ENCODE measurements at regions not wholly inside any gene's neighbourhood (a gene's known extent, or its start where the extent isn't known, plus 50 kb on each side); places are given as distances from the start of the nearest gene placed in this dataset.
"Not testable (repeated sequence)": the region's sequence is repeated elsewhere in the genome, so short reads cannot be mapped to it uniquely, and the experiment has no call there.

DNA sequence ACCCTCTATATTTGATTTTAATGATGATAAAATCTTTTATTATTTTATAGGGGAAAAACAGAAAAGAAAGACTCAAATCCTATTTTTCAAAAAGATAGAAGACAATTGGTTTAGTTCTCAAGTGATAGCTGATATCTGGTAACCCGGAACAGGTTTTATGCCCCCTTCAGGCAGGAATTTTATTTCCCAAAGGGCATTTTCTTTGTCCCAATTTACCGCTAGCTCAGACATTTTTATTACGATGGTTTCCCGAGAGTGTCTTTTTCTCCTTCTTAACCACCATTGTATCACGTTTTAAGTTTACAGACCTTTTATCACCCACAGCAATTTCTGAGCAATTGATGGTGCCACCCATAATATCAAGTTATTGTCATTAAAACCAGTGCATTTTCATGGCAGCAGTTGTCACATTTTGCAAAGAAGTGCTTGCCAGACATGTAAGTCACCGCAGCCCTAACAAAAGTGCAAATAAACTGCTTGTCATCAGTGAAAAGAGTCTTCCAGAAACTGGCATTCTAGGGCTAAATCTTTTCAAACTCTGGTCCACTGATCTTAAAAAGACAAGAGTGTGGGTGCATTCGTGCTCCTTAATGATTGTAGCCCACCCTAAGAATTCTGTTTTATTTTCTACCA lies 204.8 kb upstream of the VCX start:
- no peak for DNase-seq (ENCODE audit: low spot score)

DNA sequence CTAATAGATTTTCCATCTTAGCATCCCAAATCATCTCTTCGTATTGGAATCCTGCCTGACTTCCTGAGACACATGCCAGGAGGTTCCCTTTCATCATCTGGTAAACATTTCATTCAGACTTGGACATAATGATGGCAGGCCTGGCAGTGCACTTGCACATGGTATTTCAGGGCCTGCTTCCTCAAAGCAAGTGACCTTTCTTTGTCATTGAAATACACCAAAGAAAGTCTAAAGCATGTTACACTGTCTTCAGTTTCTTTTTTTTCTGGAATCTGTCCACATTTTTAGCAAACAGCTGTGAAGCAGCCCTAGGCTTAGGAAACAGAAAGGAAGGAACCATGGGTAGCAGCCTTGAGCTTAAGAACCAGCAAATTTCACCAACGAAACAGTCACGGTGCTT lies 205.9 kb upstream of the VCX start:
- DNase-seq (ENCODE audit: low spot score): no peak

DNA sequence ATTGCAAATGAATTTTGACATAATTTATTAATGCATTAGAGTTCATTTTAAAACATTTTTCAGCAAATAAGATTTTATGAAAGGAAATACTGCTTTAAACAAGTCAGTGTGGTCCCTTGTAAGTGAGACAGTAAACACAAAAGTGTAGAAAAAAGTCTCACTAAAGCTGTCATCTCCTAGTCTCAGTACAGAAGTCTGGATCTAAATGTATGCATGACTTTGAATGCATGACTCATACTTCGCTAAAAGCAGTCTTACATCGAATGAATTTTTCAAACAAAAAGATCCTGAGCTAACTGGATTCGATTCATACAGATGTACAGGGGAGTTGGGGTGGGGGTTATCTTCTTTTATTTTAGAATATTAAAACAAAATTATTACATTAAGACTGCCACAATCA lies 207.4 kb upstream of the VCX start:
- no peak for DNase-seq (ENCODE audit: low spot score)

DNA sequence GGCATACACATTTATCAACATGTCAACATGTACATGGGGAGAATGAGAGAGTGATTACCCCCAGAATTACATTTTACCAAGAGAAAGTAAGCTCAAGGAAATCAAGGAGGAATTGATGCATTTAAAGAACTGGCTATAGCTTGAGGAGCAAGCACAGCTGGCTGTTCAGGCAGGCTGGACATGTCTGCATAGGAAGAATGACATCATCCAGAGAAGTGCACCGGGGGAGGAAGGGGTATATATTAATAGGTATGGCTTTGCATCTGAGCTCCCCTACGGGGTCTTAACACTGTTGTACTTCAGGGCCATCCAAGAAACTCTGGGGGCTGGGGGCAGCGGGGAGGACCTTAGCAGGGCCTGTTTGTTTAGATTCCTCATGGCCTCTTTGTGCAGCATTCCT lies 222.4 kb upstream of the VCX start:
- DNase-seq (ENCODE audit: low spot score): no peak

DNA sequence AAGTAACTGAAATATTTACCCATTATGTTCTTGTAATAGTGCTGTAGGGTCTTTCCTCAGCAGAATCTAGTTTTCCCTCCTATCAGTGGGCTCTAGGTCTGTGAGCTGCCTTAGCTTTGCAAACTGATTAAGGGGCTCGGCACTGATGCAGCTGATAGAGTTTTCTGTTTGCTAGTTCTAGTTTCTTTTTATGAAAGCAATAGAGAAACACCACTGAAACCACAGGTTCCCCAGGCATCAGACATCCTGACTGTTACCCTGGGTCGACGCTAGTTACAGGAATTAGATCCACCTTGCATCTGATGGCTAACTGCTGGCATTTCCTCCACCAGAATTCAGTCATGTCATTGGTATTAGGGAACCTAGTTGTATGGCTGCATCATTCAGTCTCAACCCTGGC lies 225.0 kb upstream of the VCX start:
- no peak for DNase-seq (ENCODE audit: low spot score)

DNA sequence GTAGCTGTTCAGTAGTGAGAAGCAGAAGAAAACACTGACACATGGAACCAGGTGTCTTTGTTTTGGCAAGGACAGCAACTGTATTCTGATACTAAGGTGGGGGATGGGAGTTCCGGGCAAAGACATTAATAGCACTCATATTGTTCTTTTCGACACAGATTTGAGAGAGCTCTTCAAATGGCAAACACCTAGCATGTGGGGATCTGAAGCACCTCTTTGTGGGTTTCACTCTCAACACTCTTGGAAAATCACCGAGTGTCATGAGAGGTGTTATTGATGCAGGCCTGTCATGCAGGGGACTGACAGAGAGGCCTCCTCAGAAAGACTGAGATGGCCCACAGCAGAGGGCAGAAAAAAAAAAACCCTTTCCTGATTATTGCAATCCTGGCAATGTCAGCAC lies 228.4 kb upstream of the VCX start:
- no peak for DNase-seq (ENCODE audit: low spot score)

DNA sequence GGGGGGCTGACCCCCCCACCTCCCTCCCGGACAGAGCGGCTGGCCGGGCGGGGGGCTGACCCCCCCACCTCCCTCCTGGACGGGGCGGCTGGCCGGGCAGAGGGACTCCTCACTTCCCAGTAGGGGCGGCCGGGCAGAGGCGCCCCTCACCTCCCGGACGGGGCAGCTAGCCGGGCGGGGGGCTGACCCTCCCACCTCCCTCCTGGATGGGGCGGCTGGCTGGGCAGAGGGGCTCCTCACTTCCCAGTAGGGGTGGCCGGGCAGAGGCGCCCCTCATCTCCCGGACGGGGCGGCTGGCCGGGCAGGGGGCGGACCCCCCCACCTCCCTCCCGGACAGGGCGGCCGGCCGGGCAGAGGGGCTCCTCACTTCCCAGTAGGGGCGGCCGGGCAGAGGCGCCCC lies 234.3 kb upstream of the VCX start:
- not testable (repeated sequence) for DNase-seq (ENCODE audit: low spot score)

DNA sequence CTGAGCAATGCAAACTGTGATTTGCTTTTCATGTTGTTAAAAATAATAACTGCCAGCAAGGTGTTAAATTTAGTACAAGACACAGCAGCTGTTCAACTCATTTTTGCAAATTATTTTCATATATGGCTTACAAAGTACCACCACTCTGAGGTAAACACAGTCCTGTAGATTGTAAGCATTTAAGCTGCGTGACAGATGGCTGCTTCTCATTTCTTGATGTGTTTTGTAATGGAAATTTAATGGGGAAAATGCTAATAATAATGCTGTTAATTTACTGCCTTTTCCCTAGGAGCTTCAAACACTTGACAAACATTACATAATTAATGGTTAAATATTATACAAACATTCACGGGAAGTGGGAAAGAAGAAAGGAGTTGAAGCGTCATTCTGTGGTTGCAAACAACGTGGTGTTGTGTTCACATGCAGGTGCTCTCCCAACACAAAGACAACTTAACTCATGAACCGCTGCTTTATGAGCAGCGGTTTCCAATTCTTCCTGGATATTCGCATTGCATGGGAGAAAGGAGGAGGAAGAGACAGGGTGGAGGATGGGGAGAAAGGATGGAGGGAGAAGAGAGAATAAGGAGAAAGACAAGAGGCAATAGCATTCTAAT lies 236.8 kb upstream of the VCX start:
- no peak for DNase-seq (ENCODE audit: low spot score)

DNA sequence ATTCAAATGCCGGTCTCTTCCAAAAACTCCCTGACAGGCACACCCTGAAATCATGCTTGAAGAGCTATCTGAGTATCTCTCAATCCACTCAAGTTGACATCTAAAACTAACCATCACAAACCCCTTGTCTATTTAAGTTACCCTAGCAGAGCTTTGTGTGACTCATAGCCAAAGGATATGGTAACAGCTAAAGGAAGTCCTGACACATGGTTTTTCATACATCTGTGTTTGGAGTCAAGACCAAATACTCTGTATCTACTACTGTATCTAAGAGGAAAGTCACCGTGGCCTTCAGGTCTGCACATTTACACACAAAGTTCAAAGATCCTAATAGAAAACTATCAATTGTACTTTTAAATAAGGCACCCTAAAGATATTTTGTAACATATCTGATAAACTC lies 239.6 kb upstream of the VCX start:
- no peak for DNase-seq (ENCODE audit: low spot score)

DNA sequence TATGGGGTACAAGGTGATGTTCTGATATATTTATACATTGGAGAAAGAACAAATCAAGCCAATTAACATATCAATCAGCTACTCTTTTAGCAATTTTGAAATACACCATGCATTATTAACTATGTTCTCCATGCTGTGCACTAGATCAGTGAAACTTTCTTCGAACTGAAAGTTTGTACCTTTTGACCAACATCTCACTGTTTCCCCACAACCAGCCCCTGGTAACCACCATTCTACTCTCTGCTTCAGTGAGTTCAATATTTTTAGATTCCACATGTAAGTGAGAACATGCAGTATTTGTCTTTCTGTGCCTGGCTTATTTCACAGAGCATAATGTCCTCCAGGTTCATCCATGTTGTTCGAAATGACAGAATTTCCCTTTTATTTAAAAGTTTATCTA lies 246.1 kb upstream of the VCX start:
- no peak for DNase-seq (ENCODE audit: low spot score)

DNA sequence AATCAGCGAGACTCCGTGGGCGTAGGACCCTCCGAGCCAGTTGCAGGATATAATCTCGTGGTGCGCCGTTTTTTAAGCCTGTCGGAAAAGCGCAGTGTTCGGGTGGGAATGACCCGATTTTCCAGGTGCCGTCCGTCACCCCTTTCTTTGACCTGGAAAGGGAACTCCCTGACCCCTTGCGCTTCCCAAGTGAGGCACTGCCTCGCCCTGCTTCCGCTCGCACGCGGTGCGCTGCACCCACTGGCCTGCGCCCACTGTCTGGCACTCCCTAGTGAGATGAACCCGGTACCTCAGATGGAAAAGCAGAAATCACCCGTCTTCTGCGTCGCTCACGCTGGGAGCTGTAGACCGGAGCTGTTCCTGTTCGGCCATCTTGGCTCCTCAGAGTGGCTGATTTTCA lies 249.6 kb upstream of the VCX start:
- DNase-seq (ENCODE audit: low spot score): not testable (repeated sequence)

DNA sequence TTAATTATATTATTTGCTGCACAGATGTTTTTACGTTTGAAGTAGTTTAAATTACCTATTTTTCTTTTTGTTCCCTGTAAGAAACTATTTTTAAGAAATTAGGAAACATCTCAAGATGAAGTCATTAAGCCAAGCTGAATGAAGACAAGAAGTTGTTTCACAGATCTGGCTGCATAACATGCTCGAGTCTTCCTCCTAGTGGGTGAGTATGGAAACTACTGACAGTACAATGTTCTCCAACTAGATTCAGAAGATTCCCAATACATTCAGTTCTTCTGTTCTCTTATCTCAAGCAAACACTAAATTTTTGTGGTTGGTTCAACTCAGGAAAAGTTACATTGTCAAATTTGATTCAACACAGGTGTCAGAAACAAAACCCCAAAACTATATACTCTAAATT lies 256.8 kb upstream of the VCX start:
- DNase-seq (ENCODE audit: low spot score): no peak

DNA sequence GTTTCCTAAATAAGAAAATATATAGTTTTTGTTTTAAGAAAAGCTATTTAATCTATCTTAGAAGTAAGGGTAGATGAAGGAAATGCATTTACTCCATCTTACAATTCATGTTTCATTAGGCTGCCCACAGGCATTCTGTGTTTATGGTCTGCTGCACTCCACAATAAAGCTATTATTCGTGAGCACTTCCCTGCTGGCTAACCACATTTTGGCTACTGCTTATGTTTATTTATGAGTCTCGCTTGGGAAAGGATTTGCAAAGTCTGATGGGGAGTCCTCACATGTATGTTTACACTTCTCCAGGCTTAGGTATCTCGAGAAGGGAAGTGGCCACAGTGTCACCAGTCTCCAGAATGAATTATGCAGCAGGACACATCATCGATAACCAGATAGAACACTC lies 260.8 kb upstream of the VCX start:
- no peak for DNase-seq (ENCODE audit: low spot score)

DNA sequence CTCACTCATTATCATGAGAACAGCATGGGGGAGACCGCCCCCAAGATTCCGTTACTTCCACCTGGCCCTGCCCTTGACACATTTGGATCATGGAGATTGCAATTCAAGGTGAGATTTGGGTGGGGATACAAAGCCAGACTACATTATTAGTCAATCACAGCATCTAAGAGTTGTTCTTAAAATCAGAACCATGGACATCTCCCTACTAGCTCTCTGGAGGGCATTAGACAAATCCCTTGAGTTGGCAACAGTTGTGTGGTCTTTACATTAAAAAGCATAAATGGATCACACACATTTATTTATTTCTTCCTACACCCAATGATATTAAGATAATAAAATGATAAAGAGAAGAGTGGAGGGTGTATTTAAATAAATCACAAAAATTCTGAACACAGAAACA lies 262.8 kb upstream of the VCX start:
- no peak for DNase-seq (ENCODE audit: low spot score)

DNA sequence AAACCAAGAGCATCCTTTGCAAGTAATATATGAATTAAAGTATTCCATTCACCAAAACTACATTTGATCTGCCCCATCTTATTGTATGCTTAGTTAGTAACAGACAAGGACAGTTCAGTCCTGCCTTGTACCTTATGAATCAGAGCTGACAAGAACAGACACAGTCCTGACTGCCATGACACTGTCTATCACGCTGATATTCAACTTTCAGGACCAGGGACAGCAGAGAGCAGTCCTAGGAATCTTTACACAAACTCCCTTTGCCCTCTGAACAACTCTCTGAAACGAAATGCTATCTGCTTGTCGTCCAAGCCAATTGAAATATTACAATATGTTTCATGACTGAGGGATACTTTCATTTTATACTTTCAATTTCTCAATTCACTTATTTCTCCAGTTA lies 268.6 kb upstream of the VCX start:
- DNase-seq (ENCODE audit: low spot score): no peak

DNA sequence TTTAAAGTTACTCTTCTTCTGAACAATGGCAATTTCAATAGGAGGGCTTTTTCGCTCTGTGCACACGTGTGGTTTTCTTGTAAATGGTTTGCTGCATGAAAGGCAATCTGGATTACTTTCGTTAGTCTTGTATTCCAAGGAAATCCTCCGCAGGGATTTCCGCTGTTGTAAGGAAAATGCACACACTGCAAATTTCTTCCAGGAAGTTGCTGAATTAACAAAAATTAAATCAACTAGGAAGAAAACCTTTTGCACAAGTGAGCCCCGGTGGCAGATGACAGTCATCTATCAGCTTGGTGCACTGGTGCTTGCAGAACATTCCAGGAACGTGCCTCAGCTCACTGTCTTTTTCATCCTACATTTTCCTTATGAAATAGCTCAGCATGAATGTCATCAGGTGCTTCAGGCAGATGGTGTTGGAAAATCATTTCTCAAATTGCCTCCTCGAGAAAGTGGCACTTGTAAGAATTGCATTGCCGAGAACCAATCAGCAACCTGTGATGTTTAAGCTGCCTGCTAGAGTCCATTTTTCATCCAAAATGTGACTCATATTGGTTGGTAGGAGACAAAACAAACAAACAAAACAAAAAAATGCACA lies 272.4 kb upstream of the VCX start:
- DNase-seq (ENCODE audit: low spot score): no peak

DNA sequence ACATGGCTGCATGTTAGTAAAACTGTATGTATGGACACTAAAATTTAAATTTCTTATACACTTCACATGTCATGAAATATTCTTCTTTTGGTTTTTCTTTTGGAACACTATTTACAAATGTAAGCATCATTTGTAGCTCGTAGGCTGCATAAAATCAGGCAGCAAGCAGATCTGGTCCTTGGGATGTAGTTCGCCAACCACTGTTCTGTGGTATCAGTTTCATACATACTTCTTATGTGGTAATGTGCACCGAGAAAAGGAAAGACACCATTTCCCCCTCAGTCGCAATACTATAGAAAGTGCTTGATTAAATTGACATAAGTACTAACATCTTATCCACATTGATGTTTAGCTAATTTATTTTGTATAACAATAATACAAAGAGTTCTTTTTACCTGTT lies 274.4 kb upstream of the VCX start:
- no peak for DNase-seq (ENCODE audit: low spot score)

DNA sequence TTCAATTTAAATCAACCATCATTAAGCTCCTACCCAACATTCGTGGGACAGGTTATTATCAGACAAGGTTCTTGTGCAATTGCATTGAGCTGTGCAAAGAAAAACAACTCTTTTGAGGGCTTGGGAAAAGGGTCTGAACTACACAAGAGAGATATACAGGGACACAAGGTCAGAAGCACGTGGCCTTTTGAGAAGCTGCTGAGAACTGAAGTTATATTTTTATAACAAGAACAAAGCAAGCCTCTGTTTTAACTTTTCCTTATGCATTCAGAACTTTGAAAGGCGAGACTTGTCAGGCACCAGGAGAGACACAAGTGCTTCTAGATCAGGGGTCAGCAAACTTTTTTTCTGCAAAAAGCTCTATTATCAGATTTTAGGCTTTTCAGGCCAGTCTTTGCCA lies 274.8 kb upstream of the VCX start:
- no peak for DNase-seq (ENCODE audit: low spot score)

DNA sequence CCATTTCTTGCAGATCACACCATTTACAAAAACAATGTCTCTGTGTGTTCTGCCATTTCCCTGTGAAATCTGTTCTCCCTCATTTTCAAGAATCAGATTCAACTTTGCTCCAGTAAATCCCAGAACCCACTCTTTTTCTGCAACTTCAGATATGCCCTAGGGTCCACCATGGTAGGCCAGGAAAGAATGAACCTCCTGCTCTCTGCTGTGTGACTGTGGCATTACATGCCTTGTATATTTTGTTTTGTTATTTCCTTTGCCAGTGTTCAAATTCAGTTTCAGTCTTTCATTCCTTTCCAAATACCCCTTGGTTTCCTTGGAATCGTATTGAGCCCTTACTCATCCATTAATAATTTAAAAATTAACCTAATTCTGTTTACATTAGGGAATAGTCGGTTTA lies 290.2 kb upstream of the VCX start:
- DNase-seq (ENCODE audit: low spot score): no peak

DNA sequence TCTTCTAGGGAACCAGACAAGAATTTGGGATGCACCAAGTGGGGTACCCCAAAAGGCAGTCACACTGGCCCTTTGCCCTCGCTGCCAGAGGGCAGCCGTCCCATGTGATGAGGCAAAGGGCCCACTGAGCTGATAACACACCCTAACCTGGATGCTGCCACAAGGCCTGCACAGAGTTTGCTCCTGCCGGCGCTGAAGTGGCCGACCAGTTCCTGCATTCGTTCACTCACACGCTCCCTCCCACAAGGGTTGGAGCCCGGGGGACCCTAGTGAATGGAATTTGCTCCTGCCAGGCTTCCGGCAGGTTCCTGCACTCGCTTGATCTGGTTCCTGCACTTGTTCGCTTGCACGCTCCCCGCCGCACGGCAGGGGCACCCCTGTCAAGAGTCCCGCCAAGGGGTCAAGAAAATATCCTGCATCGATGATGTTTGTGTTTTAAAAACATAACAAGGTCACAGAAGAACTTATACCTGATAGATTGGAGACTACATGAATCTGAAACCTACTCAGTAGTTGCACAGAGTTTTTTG lies 296.4 kb upstream of the VCX start:
- no peak for DNase-seq (ENCODE audit: low spot score)

DNA sequence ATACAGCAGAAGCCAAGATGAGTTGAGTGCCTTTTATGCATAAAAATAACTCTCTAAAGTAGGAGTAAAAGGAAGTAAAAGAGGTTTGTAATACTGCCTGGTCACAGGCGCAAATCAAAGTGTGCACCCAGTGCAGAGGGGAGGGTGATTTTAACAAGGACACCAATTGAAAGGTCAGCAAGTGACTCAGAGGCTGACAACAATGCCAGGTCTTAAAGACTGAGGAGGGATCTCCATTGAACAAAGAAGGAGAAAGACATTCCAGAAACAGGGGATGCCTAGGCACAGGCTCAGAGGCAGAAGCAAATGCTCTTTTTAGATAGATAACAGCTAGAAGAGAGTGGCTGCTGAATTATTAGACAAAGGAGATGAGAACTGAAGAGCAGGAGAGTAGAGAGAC lies 297.4 kb upstream of the VCX start:
- no peak for DNase-seq (ENCODE audit: low spot score)

DNA sequence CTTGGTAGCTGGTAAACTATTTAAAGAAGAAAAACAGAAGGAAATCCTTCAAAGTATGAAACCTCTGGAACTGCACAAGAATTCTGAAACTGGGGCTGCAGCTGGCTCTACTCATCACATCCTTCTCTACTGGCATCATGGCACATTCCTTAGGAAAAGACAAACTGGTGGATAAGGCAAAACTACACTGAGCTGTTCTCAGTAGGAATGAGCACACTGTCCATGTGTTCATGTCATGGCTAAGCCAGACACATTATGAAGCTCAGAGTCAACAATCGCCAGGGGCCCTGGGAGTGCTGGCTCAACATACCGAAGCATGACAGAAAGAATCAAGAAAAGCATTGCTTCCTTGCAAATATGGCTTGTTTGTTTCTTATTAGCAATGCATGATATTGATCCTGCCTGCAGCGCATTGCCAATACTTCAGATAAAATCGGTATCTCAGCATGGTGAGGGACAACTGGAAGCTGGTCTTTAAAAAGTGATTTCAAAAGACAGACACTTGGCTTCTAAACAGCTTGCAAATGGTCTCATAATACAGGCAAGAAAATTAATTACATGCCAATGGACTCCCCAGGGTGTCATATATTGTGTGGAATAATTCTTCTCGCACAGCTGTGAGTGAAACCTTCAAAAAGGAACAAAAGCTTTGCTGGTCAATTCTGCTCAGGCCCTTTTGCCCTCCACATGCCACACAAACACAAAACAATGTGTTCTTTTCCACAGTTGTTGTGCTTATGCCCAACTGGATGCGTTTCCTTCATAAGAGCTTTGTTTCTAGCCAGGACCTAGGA lies 300.2 kb upstream of the VCX start:
- no peak for DNase-seq (ENCODE audit: low spot score)

DNA sequence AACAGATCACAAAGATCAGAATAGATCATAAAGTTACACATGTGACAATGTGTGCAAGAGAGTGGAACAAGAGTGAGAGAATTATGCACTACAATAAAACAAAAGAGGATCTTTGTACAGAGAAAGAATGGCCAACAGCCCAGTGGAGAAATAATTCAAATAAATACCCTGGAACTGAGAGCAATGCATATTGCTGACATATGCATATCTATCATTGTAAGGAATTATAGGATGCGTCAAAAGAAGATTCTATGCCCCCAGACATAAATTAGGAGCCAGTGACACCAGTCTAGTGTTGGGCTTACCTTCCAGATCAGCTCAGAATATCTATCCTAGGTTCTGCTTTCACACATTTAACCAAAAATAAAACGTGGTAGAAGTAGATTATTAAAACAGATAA lies 320.1 kb upstream of the VCX start:
- no peak for DNase-seq (ENCODE audit: low spot score)
